Stomach smooth muscle (tissue), 2 donors: ENCODE measurements at regions not wholly inside any gene's neighbourhood (a gene's known extent, or its start where the extent isn't known, plus 50 kb on each side); places are given as distances from the start of the nearest gene placed in this dataset.

Experiments used
- H3K27ac ChIP-seq: one replicate; pipeline ENCODE4 v1.7.0; 2013; ENCODE audit warnings: mild to moderate bottlenecking, low read length, inconsistent platforms
- H3K27me3 ChIP-seq, 2 donors: one replicate each; pipeline ENCODE4 v1.7.0; 2013; ENCODE audit warnings: low read length in 2 of 2; ENCODE audit not compliant: insufficient read depth in 2 of 2, control insufficient read depth in 1 of 2
- H3K36me3 ChIP-seq, 2 donors: one replicate each; pipeline ENCODE4 v1.7.0; 2013; ENCODE audit warnings: low read length in 2 of 2; ENCODE audit not compliant: control insufficient read depth in 2 of 2, insufficient read depth in 2 of 2
- H3K4me1 ChIP-seq: one replicate; pipeline ENCODE4 v1.7.0; 2013; ENCODE audit warnings: low read length; ENCODE audit not compliant: control insufficient read depth, insufficient read depth
- H3K4me3 ChIP-seq, 2 donors: one replicate each; pipeline ENCODE4 v1.7.0; 2013; ENCODE audit warnings: low read length in 2 of 2
- H3K9ac ChIP-seq, 2 donors: one replicate each; pipeline ENCODE4 v1.7.0; 2013; ENCODE audit warnings: low read length in 2 of 2, mild to moderate bottlenecking in 1 of 2
- H3K9me3 ChIP-seq, 2 donors: one replicate each; pipeline ENCODE4 v1.7.0; 2013; ENCODE audit warnings: low read length in 2 of 2; ENCODE audit not compliant: control insufficient read depth in 2 of 2
- donor health status: healthy.
- donor health status: Pancreatic carcinoma.

GRCh38 chr14:44657696-44658388, 150.8 kb upstream of the FSCB start:
- H3K27me3 ChIP-seq: no peaks in the 10 kb centered on the region
- no peak overlapping the region for H3K4me3 ChIP-seq
- no peaks in the 10 kb centered on the region for H3K36me3 ChIP-seq
- H3K9ac ChIP-seq: no peak overlapping the region
- no peaks in the 10 kb centered on the region for H3K9me3 ChIP-seq
- no peaks in the 10 kb centered on the region for H3K4me1 ChIP-seq
- H3K27ac ChIP-seq: no peak overlapping the region

- Histone ChIP-seq H3K36me3 (no peaks in the 10 kb centered on the region), H3K27me3 (no peaks in the 10 kb centered on the region), H3K9me3 (no peaks in the 10 kb centered on the region), H3K4me3 (no peak overlapping the region), H3K27ac (no peak overlapping the region), H3K9ac (no peak overlapping the region), H3K4me1 (no peaks in the 10 kb centered on the region)
Observed at GRCh38 chr14:44657203-44657602, 150.1 kb upstream of the FSCB start.

GRCh38 chr14:44654591-44654990, 147.5 kb upstream of the FSCB start:
- H3K4me3 ChIP-seq: no peak overlapping the region
- no peak overlapping the region for H3K9ac ChIP-seq
- H3K36me3 ChIP-seq: no peaks in the 10 kb centered on the region
- H3K4me1 ChIP-seq: no peaks in the 10 kb centered on the region
- H3K9me3 ChIP-seq: no peaks in the 10 kb centered on the region
- H3K27ac ChIP-seq: no peak overlapping the region
- no peaks in the 10 kb centered on the region for H3K27me3 ChIP-seq

- Histone ChIP-seq H3K4me1 (no peaks in the 10 kb centered on the region), H3K9me3 (no peaks in the 10 kb centered on the region), H3K27me3 (no peaks in the 10 kb centered on the region), H3K9ac (no peak overlapping the region), H3K36me3 (no peaks in the 10 kb centered on the region), H3K4me3 (no peak overlapping the region), H3K27ac (no peak overlapping the region)
Observed at GRCh38 chr14:44653641-44654040, 146.6 kb upstream of the FSCB start.

GRCh38 chr14:44652640-44653039, 145.6 kb upstream of the FSCB start:
- Histone ChIP-seq H3K36me3 (no peaks in the 10 kb centered on the region), H3K4me3 (no peak overlapping the region), H3K9ac (no peak overlapping the region), H3K27ac (no peak overlapping the region), H3K9me3 (no peaks in the 10 kb centered on the region), H3K27me3 (no peaks in the 10 kb centered on the region), H3K4me1 (no peaks in the 10 kb centered on the region)

- Histone ChIP-seq H3K9ac (no peak overlapping the region), H3K4me1 (no peaks in the 10 kb centered on the region), H3K36me3 (no peaks in the 10 kb centered on the region), H3K27me3 (no peaks in the 10 kb centered on the region), H3K4me3 (no peak overlapping the region), H3K9me3 (no peaks in the 10 kb centered on the region), H3K27ac (no peak overlapping the region)
Observed at GRCh38 chr14:44649061-44649460, 142.0 kb upstream of the FSCB start.

- Histone ChIP-seq H3K4me3 (no peak overlapping the region), H3K4me1 (no peaks in the 10 kb centered on the region), H3K9me3 (no peaks in the 10 kb centered on the region), H3K27ac (no peak overlapping the region), H3K27me3 (no peaks in the 10 kb centered on the region), H3K36me3 (no peaks in the 10 kb centered on the region), H3K9ac (no peak overlapping the region)
Observed at GRCh38 chr14:44640416-44640815, 133.3 kb upstream of the FSCB start.

GRCh38 chr14:44639781-44640385, 132.8 kb upstream of the FSCB start:
- H3K4me3 ChIP-seq: no peak overlapping the region
- no peaks in the 10 kb centered on the region for H3K27me3 ChIP-seq
- no peak overlapping the region for H3K27ac ChIP-seq
- no peaks in the 10 kb centered on the region for H3K4me1 ChIP-seq
- H3K9me3 ChIP-seq: no peaks in the 10 kb centered on the region
- H3K36me3 ChIP-seq: no peaks in the 10 kb centered on the region
- no peak overlapping the region for H3K9ac ChIP-seq

GRCh38 chr14:44634692-44635091, 127.6 kb upstream of the FSCB start:
- Histone ChIP-seq H3K4me3 (no peak overlapping the region), H3K9me3 (no peaks in the 10 kb centered on the region), H3K27ac (no peak overlapping the region), H3K4me1 (no peaks in the 10 kb centered on the region), H3K9ac (no peak overlapping the region), H3K27me3 (no peaks in the 10 kb centered on the region), H3K36me3 (no peaks in the 10 kb centered on the region)

GRCh38 chr14:44626423-44626822, 119.3 kb upstream of the FSCB start:
- Histone ChIP-seq H3K27ac (no peak overlapping the region), H3K9ac (no peak overlapping the region), H3K27me3 (no peaks in the 10 kb centered on the region), H3K9me3 (no peaks in the 10 kb centered on the region), H3K36me3 (no peaks in the 10 kb centered on the region), H3K4me3 (no peak overlapping the region), H3K4me1 (no peaks in the 10 kb centered on the region)

- Histone ChIP-seq H3K4me1 (no peaks in the 10 kb centered on the region), H3K9ac (no peak overlapping the region), H3K27me3 (no peaks in the 10 kb centered on the region), H3K4me3 (no peak overlapping the region), H3K27ac (no peak overlapping the region), H3K36me3 (no peaks in the 10 kb centered on the region), H3K9me3 (no peaks in the 10 kb centered on the region)
Observed at GRCh38 chr14:44625098-44625497, 118.0 kb upstream of the FSCB start.
